Progenitor cell of endocrine pancreas (in vitro differentiated cells): ENCODE measurements at regions not wholly inside any gene's neighbourhood (a gene's known extent, or its start where the extent isn't known, plus 50 kb on each side); places are given as distances from the start of the nearest gene placed in this dataset.

ENCODE experiments used
- DNase-seq: peaks from one replicate; pipeline ENCODE4 v3.0.0; 2021; ENCODE audit warnings: low spot score; ENCODE audit not compliant: unreplicated experiment
- H3K27ac Mint-ChIP-seq: 2 replicates; pipeline ENCODE4 v1.8.0; 2021; ENCODE audit warnings: mild to moderate bottlenecking, moderate library complexity, mixed read lengths
- H3K27me3 Mint-ChIP-seq: 2 replicates; pipeline ENCODE4 v1.8.0; 2021; ENCODE audit warnings: mixed read lengths
- H3K36me3 Mint-ChIP-seq: 2 replicates; pipeline ENCODE4 v1.8.0; 2022; ENCODE audit warnings: mixed read lengths; ENCODE audit not compliant: insufficient read depth
- H3K4me1 Mint-ChIP-seq: 2 replicates; pipeline ENCODE4 v1.8.0; 2021; ENCODE audit warnings: low read depth, mixed read lengths
- H3K4me3 Mint-ChIP-seq: 2 replicates; pipeline ENCODE4 v1.8.0; 2021; ENCODE audit warnings: low read depth, mild to moderate bottlenecking, moderate library complexity, mixed read lengths
- H3K9me3 Mint-ChIP-seq: 2 replicates; pipeline ENCODE4 v1.8.0; 2021; ENCODE audit warnings: low read depth, mixed read lengths
- TF ChIP-seq, protein P1 (sequence below): fragments of 200-600 bp; sonication (generic); IDR thresholded peaks from one replicate; pipeline ENCODE4 v1.5.0; 2021; ENCODE audit warnings: antibody characterized with exemption, mild to moderate bottlenecking; ENCODE audit not compliant: unreplicated experiment

- no peak overlapping the region for H3K4me3 Mint-ChIP-seq
- no peak overlapping the region for H3K27ac Mint-ChIP-seq
- DNase-seq, result no peak
- no peaks in the 10 kb centered on the region for H3K9me3 Mint-ChIP-seq
- H3K27me3 Mint-ChIP-seq, result peaks cover 9% of the 10 kb centered on the region
- H3K4me1 Mint-ChIP-seq, result no peaks in the 10 kb centered on the region
- TF ChIP-seq, protein P1, sequence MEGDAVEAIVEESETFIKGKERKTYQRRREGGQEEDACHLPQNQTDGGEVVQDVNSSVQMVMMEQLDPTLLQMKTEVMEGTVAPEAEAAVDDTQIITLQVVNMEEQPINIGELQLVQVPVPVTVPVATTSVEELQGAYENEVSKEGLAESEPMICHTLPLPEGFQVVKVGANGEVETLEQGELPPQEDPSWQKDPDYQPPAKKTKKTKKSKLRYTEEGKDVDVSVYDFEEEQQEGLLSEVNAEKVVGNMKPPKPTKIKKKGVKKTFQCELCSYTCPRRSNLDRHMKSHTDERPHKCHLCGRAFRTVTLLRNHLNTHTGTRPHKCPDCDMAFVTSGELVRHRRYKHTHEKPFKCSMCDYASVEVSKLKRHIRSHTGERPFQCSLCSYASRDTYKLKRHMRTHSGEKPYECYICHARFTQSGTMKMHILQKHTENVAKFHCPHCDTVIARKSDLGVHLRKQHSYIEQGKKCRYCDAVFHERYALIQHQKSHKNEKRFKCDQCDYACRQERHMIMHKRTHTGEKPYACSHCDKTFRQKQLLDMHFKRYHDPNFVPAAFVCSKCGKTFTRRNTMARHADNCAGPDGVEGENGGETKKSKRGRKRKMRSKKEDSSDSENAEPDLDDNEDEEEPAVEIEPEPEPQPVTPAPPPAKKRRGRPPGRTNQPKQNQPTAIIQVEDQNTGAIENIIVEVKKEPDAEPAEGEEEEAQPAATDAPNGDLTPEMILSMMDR, result no peak
- H3K36me3 Mint-ChIP-seq, result no peaks in the 10 kb centered on the region
These were observed 655.5 kb upstream of the ID2 start for GRCh38 chr2:8026381-8026780.

GRCh38 chr2:8027387-8027786 is 654.5 kb upstream of the ID2 start:
- Mint-ChIP-seq H3K9me3 (no peaks in the 10 kb centered on the region), H3K4me1 (no peaks in the 10 kb centered on the region), H3K27ac (no peak overlapping the region), H3K36me3 (no peaks in the 10 kb centered on the region), H3K27me3 (peaks cover 9% of the 10 kb centered on the region), H3K4me3 (no peak overlapping the region)
- TF ChIP-seq, protein P1, result no peak
- DNase-seq, result no peak

DNA sequence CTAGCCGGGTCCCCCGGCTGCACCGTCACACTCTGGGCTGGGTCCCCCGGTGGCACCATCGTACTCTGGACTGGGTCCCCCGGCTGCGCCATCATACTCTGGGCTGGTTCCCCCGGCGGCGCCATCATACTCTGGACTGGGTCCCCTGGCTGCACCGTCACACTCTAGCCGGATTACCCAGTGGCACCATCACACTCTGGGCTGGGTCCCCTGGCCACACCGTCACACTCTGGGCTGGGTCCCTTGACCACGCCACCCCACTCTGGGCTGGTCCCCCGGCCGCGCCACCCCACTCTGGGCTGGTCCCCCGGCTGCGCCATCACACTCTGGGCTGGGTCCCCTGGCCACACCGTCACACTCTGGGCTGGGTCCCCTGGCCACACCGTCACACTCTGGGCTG is 653.8 kb upstream of the ID2 start:
- no peak overlapping the region for H3K4me3 Mint-ChIP-seq
- TF ChIP-seq, protein P1, result no peak
- peaks cover 9% of the 10 kb centered on the region for H3K27me3 Mint-ChIP-seq
- H3K27ac Mint-ChIP-seq, result no peak overlapping the region
- H3K36me3 Mint-ChIP-seq, result no peaks in the 10 kb centered on the region
- no peak for DNase-seq
- H3K9me3 Mint-ChIP-seq, result no peaks in the 10 kb centered on the region
- no peaks in the 10 kb centered on the region for H3K4me1 Mint-ChIP-seq

- Mint-ChIP-seq H3K27me3 (peaks cover 9% of the 10 kb centered on the region), H3K9me3 (no peaks in the 10 kb centered on the region), H3K4me1 (no peaks in the 10 kb centered on the region), H3K36me3 (no peaks in the 10 kb centered on the region), H3K4me3 (no peak overlapping the region), H3K27ac (no peak overlapping the region)
- TF ChIP-seq, protein P1, result no peak
- no peak for DNase-seq
These were observed 653.4 kb upstream of the ID2 start for GRCh38 chr2:8028436-8028835.

- Mint-ChIP-seq H3K4me1 (no peaks in the 10 kb centered on the region), H3K4me3 (no peak overlapping the region)
- TF ChIP-seq, protein P1, result no peak
These were observed 652.9 kb upstream of the ID2 start for GRCh38 chr2:8028981-8029380.

More at GRCh38 chr2:8028981-8029380, 652.9 kb upstream of the ID2 start:
- H3K9me3 Mint-ChIP-seq, result no peaks in the 10 kb centered on the region
- no peak for DNase-seq
- no peaks in the 10 kb centered on the region for H3K36me3 Mint-ChIP-seq
- H3K27me3 Mint-ChIP-seq, result peaks cover 8% of the 10 kb centered on the region
- H3K27ac Mint-ChIP-seq, result no peak overlapping the region
